ENCODE measurements at regions not wholly inside any gene's neighbourhood (a gene's known extent, or its start where the extent isn't known, plus 50 kb on each side); places are given as distances from the start of the nearest gene placed in this dataset.

GRCh38 chr9:89730715-89731114 is 125.9 kb downstream of the GADD45G start:
- H3K27me3 Mint-ChIP-seq (ENCODE audit: unreplicated experiment): peaks cover 2% of the 10 kb centered on the region
- peaks cover 6% of the 10 kb centered on the region for H3K4me1 Mint-ChIP-seq (ENCODE audit: low read depth, unreplicated experiment)
- no peaks in the 10 kb centered on the region for H3K9me3 Mint-ChIP-seq (ENCODE audit: unreplicated experiment)
- no peaks in the 10 kb centered on the region for H3K36me3 Mint-ChIP-seq (ENCODE audit: unreplicated experiment)
- H3K4me3 Mint-ChIP-seq (ENCODE audit: unreplicated experiment): no peak overlapping the region
- H3K27ac Mint-ChIP-seq (ENCODE audit: unreplicated experiment): no peak overlapping the region
- DNase-seq: no peak
- no peak for TF ChIP-seq CTCF (IDR thresholded peaks at IDR 0.05; ENCODE audit: partially characterized antibody, unreplicated experiment)

DNA sequence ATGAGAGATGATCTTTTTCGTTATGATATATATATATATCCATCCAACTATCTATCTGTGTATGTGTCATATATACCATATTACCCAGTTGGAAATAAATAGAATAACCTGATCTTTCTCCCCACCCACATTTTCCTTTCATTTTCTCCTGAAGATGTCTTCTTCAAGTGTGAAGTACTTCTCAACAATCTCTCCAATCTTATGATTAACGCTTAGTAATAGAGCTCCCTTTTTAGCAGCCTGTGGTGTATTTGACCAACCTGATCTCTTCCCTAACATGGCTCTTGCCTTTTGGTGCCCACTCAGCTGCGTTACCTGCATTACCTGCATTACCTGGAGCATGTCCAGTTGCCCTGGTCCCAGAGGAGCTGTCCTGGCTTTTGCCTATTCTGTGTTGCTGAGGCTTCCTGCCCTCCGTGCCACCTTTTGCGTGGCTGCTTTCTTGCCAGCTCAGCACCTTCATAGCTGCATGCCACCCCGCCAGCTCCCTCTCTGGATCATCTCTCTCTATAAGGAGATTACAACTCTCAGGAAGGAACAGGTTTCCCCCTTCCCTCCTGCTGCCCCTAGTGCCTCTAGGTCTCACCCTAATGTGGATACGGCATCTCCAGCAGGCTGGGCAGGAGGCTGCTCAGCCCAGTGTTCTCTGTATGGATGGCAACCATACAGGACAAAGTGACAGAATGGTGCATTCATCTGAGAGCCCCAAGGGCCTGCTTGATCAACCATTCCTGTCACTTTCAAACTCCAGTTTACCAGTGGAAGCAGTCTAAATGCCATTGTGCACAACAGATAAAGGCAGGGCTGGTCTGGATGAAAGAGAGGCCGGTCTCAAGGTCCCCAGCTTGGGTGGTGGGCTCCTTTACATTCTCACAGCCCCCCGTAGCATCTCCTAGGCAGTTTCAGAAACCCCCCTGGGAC is 126.7 kb downstream of the GADD45G start:
- no peak overlapping the region for H3K27ac Mint-ChIP-seq (ENCODE audit: unreplicated experiment)
- no peak for DNase-seq
- H3K4me1 Mint-ChIP-seq (ENCODE audit: low read depth, unreplicated experiment): peaks cover 6% of the 10 kb centered on the region
- no peaks in the 10 kb centered on the region for H3K36me3 Mint-ChIP-seq (ENCODE audit: unreplicated experiment)
- no peak overlapping the region for H3K4me3 Mint-ChIP-seq (ENCODE audit: unreplicated experiment)
- TF ChIP-seq CTCF (IDR thresholded peaks at IDR 0.05; ENCODE audit: partially characterized antibody, unreplicated experiment): no peak
- H3K27me3 Mint-ChIP-seq (ENCODE audit: unreplicated experiment): peaks cover 2% of the 10 kb centered on the region
- H3K9me3 Mint-ChIP-seq (ENCODE audit: unreplicated experiment): no peaks in the 10 kb centered on the region

- Mint-ChIP-seq H3K36me3 (ENCODE audit: unreplicated experiment) (no peaks in the 10 kb centered on the region), H3K4me1 (ENCODE audit: low read depth, unreplicated experiment) (peaks cover 6% of the 10 kb centered on the region)
These were observed 127.6 kb downstream of the GADD45G start for GRCh38 chr9:89732295-89732938.

GRCh38 chr9:89732939-89733324 is 128.1 kb downstream of the GADD45G start:
- Mint-ChIP-seq H3K36me3 (ENCODE audit: unreplicated experiment) (no peaks in the 10 kb centered on the region), H3K9me3 (ENCODE audit: unreplicated experiment) (no peaks in the 10 kb centered on the region), H3K27me3 (ENCODE audit: unreplicated experiment) (peaks cover 2% of the 10 kb centered on the region), H3K27ac (ENCODE audit: unreplicated experiment) (no peak overlapping the region), H3K4me3 (ENCODE audit: unreplicated experiment) (no peak overlapping the region), H3K4me1 (ENCODE audit: low read depth, unreplicated experiment) (peaks cover 6% of the 10 kb centered on the region)
- no peak for TF ChIP-seq CTCF (IDR thresholded peaks at IDR 0.05; ENCODE audit: partially characterized antibody, unreplicated experiment)
- no peak for DNase-seq

More at GRCh38 chr9:89732295-89732938, 127.6 kb downstream of the GADD45G start:
- TF ChIP-seq CTCF (IDR thresholded peaks at IDR 0.05; ENCODE audit: partially characterized antibody, unreplicated experiment): no peak
- DNase-seq: no peak
- Mint-ChIP-seq H3K27ac (ENCODE audit: unreplicated experiment) (no peak overlapping the region), H3K27me3 (ENCODE audit: unreplicated experiment) (peaks cover 2% of the 10 kb centered on the region), H3K9me3 (ENCODE audit: unreplicated experiment) (no peaks in the 10 kb centered on the region), H3K4me3 (ENCODE audit: unreplicated experiment) (no peak overlapping the region)

GRCh38 chr9:89734600-89735041 is 129.8 kb downstream of the GADD45G start:
- DNase-seq: no peak
- no peaks in the 10 kb centered on the region for H3K9me3 Mint-ChIP-seq (ENCODE audit: unreplicated experiment)
- H3K27ac Mint-ChIP-seq (ENCODE audit: unreplicated experiment): no peak overlapping the region
- TF ChIP-seq CTCF (IDR thresholded peaks at IDR 0.05; ENCODE audit: partially characterized antibody, unreplicated experiment): no peak
- H3K4me1 Mint-ChIP-seq (ENCODE audit: low read depth, unreplicated experiment): peaks cover 6% of the 10 kb centered on the region
- H3K36me3 Mint-ChIP-seq (ENCODE audit: unreplicated experiment): no peaks in the 10 kb centered on the region
- no peaks in the 10 kb centered on the region for H3K27me3 Mint-ChIP-seq (ENCODE audit: unreplicated experiment)
- H3K4me3 Mint-ChIP-seq (ENCODE audit: unreplicated experiment): no peak overlapping the region

Measured in glutamatergic neuron (in vitro differentiated cells).